A549 (cell line): ENCODE measurements at regions not wholly inside any gene's neighbourhood (a gene's known extent, or its start where the extent isn't known, plus 50 kb on each side); places are given as distances from the start of the nearest gene placed in this dataset.

Experiments used
- BHLHE40 ChIP-seq: IDR thresholded peaks from 2 replicates; pipeline ENCODE4 v1.6.1; 2012; ENCODE audit warnings: low read depth, low read length, inconsistent platforms
- EP300 ChIP-seq, 2 experiments: fragments of >200 bp; sonication (Bioruptor Twin); formaldehyde crosslinking; IDR thresholded peaks; 2 replicates in 1 of 2; 3 replicates in 1 of 2; pipeline ENCODE4 v1.6.1; 2016 to 2017
- HDAC2 ChIP-seq: fragments of 200-600 bp; sonication (generic); IDR thresholded peaks from 2 replicates; pipeline ENCODE4 v1.6.1; 2016
- HOXA7 ChIP-seq: fragments of 250-450 bp; sonication (Bioruptor Pico); IDR thresholded peaks from 2 replicates; pipeline ENCODE4 v1.5.0; 2020; ENCODE audit warnings: mild to moderate bottlenecking, moderate library complexity
- KDM5A ChIP-seq: fragments of 200-600 bp; sonication (generic); IDR thresholded peaks from 2 replicates; pipeline ENCODE4 v1.6.1; 2016; ENCODE audit warnings: antibody characterized with exemption, mild to moderate bottlenecking
- NR3C1 ChIP-seq: fragments of >200 bp; sonication (Bioruptor Twin); formaldehyde crosslinking; IDR thresholded peaks from 3 replicates; pipeline ENCODE4 v1.6.1; 2017
- PHF8 ChIP-seq: fragments of 200-600 bp; sonication (generic); IDR thresholded peaks from 2 replicates; pipeline ENCODE4 v1.6.1; 2016; ENCODE audit warnings: low read depth, mild to moderate bottlenecking, antibody characterized with exemption, moderate library complexity, borderline replicate concordance
- POLR2A ChIP-seq: IDR thresholded peaks from 2 replicates; pipeline ENCODE4 v1.6.1; 2012; ENCODE audit warnings: mild to moderate bottlenecking, low read length
- RARB ChIP-seq: fragments of 250-450 bp; sonication (Bioruptor Pico); IDR thresholded peaks from 2 replicates; pipeline ENCODE4 v1.8.0; 2021; ENCODE audit warnings: mild to moderate bottlenecking, moderate library complexity
- SREBF2 ChIP-seq: fragments of 450-650 bp; IDR thresholded peaks from 2 replicates; pipeline ENCODE4 v1.6.1; 2014; ENCODE audit warnings: mild to moderate bottlenecking, moderate library complexity
- TF ChIP-seq, protein P1 (sequence below): fragments of >200 bp; sonication (Bioruptor Twin); formaldehyde crosslinking; IDR thresholded peaks from 3 replicates; pipeline ENCODE4 v1.5.1; 2016
- TF ChIP-seq, protein P2 (sequence below): IDR thresholded peaks from 2 replicates; pipeline ENCODE4 v1.6.1; 2012

DNA sequence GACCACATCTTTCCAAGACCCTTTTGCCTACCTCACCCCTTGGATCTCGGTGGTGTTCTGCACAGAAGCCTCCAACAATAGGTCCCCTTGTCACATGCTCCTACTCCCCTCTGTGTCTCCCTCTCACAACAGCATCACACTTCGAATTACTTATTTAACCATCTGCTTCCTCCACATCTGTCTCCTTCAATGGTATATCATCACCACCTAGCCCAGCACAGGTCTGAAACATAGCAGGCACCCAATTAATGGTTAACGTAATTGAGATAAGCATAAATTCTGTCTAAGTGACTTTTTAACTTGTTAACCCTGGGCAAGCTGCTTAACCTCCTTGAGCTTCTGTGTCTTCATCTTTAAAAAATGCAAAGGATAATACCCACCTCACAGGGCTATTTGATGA is 100.3 kb upstream of the BARHL2 start:
- TF ChIP-seq, protein P1, sequence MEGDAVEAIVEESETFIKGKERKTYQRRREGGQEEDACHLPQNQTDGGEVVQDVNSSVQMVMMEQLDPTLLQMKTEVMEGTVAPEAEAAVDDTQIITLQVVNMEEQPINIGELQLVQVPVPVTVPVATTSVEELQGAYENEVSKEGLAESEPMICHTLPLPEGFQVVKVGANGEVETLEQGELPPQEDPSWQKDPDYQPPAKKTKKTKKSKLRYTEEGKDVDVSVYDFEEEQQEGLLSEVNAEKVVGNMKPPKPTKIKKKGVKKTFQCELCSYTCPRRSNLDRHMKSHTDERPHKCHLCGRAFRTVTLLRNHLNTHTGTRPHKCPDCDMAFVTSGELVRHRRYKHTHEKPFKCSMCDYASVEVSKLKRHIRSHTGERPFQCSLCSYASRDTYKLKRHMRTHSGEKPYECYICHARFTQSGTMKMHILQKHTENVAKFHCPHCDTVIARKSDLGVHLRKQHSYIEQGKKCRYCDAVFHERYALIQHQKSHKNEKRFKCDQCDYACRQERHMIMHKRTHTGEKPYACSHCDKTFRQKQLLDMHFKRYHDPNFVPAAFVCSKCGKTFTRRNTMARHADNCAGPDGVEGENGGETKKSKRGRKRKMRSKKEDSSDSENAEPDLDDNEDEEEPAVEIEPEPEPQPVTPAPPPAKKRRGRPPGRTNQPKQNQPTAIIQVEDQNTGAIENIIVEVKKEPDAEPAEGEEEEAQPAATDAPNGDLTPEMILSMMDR, result no peak
- no peak for TF ChIP-seq POLR2A
- no peak for TF ChIP-seq HOXA7 (CRISPR knock-in tag)
- TF ChIP-seq BHLHE40, result no peak
- TF ChIP-seq NR3C1, result no peak
- TF ChIP-seq HDAC2, result no peak
- TF ChIP-seq EP300 (IDR thresholded peaks at IDR 0.05), result no peak
- no peak for TF ChIP-seq KDM5A
- TF ChIP-seq PHF8, result no peak
- no peak for TF ChIP-seq RARB
- TF ChIP-seq, protein P2, sequence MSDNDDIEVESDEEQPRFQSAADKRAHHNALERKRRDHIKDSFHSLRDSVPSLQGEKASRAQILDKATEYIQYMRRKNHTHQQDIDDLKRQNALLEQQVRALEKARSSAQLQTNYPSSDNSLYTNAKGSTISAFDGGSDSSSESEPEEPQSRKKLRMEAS, result no peak
- TF ChIP-seq SREBF2, result no peak
